ENCODE measurements at regions not wholly inside any gene's neighbourhood (a gene's known extent, or its start where the extent isn't known, plus 50 kb on each side); places are given as distances from the start of the nearest gene placed in this dataset.
A peak's percentile ranks its signal among the peaks of the same experiment; 100 is the strongest.

DNA sequence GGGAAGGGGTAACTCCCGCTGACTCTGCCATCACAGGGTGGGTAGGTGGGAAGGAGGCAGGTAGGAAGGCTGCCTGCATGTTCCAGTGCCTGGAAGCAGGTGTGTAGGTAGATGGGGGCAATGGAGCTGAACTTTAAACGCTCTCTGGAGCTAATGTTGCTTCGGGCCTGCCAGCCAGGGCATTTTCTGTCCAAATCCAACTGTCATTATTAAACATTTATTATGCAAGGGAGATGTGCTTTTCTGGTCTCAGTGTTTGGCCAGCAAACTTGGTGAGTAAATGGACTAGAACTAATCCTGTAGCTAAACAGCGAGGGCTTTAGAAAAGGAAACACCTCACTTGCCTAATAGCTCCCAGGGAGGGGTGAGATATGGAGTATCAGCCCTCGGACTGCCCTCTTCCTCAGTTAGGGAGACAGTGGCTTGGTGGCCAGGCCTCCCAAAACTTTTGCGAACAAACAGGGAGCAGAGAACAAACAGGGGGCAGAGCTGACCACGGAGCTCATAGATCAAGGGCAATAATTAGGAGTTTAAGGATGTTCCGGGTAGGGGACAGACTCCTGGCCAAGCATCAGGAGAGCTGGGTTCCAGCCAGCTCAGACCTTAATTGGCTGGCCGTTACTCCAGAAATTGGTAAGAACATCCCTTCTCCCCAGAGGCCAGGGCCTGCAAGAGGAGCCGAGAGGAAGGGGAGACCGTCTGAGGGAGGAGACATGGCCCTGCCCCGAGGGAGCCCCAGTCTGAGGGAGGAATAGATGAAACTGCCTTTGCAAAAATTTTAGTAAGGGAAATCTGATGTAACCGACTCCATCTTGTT, 131.1 kb downstream of the VEGFA start:
- 8% methylated on average over 13 of the region's 13 CpGs for WGBS (ENCODE audit: low lambda C conversion rate)
- ChIA-PET POLR2A (interaction anchor here (0.7 to 3.0 kb wide), 14 partner anchors 10 to 271 kb away, joined by 3 to 26 read pairs (median 3); partner anchors contain the start of gene VEGFA), CTCF (ENCODE audit: low intra/inter-chr PET ratio, low total read pairs) (no interaction called here)
- Histone ChIP-seq H3K4me2 (ENCODE audit: low read depth, low read length) (peak overlapping the region; percentile 84), H3K9ac (ENCODE audit: insufficient read depth, low read depth, low read length) (peak overlapping the region; percentile 13; the same call in 1 of the 2 replicates), H3K27ac (ENCODE audit: extremely low read length, insufficient read depth, low read length) (peak overlapping the region; percentile 54), H3K79me2 (ENCODE audit: insufficient read depth, low read length) (no peaks in the 10 kb centered on the region), H3K9me3 (ENCODE audit: low read length) (no peaks in the 10 kb centered on the region), H4K20me1 (ENCODE audit: insufficient read depth, low read length) (no peaks in the 10 kb centered on the region), H3K4me1 (ENCODE audit: insufficient read depth, low read length) (peaks cover 67% of the 10 kb centered on the region), H3K36me3 (replicated peaks in 1 of 2; ENCODE audit: control insufficient read depth in 1 of 2, insufficient read depth in 2 of 2, low read length in 2 of 2) (no peaks in the 10 kb centered on the region), H3K4me3 (replicated peaks in 1 of 3; ENCODE audit: insufficient read depth in 1 of 3, low read depth in 2 of 3, low read length in 3 of 3) (peak overlapping the region in 2 of 3 experiments; percentile 29 to 55; a peak in 4 of 6 replicates), H3K27me3 (ENCODE audit: control insufficient read depth in 1 of 2, insufficient read depth in 2 of 2, low read length in 2 of 2) (no peaks in the 10 kb centered on the region), H2AFZ (ENCODE audit: low read length) (peak overlapping the region; percentile 50)
- intact Hi-C loops (cut with micrococcal nuclease; ENCODE audit: unreplicated experiment) (no loop called here), in situ Hi-C loops (cut with HindIII; ENCODE audit: extremely low pct_ligation_motif_present, low pct_unique_long_range_greater_than_20kb) (no loop called here)
- no TSS peak for BruUV-seq (replicated peaks)
- ATAC-seq (peak; percentile 82), DNase-seq (ENCODE audit: low spot score) (peak; percentile 57), FAIRE-seq (peak; percentile 70)
- no peak for TF ChIP-seq ZNF335 (CRISPR knock-in tag; IDR thresholded peaks at IDR 0.05)
- TF ChIP-seq RFX3 (CRISPR knock-in tag; IDR thresholded peaks at IDR 0.05), result no peak
- TF ChIP-seq MTF2 (CRISPR knock-in tag; IDR thresholded peaks at IDR 0.05; ENCODE audit: borderline replicate concordance), result no peak
- no peak for TF ChIP-seq ZNF782 (CRISPR knock-in tag; IDR thresholded peaks at IDR 0.05; ENCODE audit: borderline replicate concordance)
- TF ChIP-seq NFE2 (CRISPR knock-in tag; IDR thresholded peaks at IDR 0.05), result no peak
- TF ChIP-seq, protein P1, sequence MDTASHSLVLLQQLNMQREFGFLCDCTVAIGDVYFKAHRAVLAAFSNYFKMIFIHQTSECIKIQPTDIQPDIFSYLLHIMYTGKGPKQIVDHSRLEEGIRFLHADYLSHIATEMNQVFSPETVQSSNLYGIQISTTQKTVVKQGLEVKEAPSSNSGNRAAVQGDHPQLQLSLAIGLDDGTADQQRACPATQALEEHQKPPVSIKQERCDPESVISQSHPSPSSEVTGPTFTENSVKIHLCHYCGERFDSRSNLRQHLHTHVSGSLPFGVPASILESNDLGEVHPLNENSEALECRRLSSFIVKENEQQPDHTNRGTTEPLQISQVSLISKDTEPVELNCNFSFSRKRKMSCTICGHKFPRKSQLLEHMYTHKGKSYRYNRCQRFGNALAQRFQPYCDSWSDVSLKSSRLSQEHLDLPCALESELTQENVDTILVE (CRISPR knock-in tag; IDR thresholded peaks at IDR 0.05), result no peak
- TF ChIP-seq HOXA3 (CRISPR knock-in tag; IDR thresholded peaks at IDR 0.05), result no peak; the same call in 1 of the 2 replicates
- no peak for TF ChIP-seq CREB1 (IDR thresholded peaks at IDR 0.05)
- no peak for TF ChIP-seq CREB1 (CRISPR knock-in tag; IDR thresholded peaks at IDR 0.05)
- TF ChIP-seq BORCS8-MEF2B (CRISPR knock-in tag; IDR thresholded peaks at IDR 0.05), result peak; percentile 51; the same call in 1 of the 2 replicates
- TF ChIP-seq CBX5 (CRISPR knock-in tag; IDR thresholded peaks at IDR 0.05; ENCODE audit: borderline replicate concordance), result 0 out of 2 replicates have a peak, but pooled peaks have one; percentile 15
- TF ChIP-seq CEBPB (IDR thresholded peaks at IDR 0.05; ENCODE audit: borderline replicate concordance, low read depth, low read length), result no peak
- TF ChIP-seq, protein P2, sequence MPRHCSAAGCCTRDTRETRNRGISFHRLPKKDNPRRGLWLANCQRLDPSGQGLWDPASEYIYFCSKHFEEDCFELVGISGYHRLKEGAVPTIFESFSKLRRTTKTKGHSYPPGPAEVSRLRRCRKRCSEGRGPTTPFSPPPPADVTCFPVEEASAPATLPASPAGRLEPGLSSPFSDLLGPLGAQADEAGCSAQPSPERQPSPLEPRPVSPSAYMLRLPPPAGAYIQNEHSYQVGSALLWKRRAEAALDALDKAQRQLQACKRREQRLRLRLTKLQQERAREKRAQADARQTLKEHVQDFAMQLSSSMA (CRISPR knock-in tag; IDR thresholded peaks at IDR 0.05), result 0 out of 2 replicates have a peak, but pooled peaks have one; percentile 54
- TF ChIP-seq, protein P3, sequence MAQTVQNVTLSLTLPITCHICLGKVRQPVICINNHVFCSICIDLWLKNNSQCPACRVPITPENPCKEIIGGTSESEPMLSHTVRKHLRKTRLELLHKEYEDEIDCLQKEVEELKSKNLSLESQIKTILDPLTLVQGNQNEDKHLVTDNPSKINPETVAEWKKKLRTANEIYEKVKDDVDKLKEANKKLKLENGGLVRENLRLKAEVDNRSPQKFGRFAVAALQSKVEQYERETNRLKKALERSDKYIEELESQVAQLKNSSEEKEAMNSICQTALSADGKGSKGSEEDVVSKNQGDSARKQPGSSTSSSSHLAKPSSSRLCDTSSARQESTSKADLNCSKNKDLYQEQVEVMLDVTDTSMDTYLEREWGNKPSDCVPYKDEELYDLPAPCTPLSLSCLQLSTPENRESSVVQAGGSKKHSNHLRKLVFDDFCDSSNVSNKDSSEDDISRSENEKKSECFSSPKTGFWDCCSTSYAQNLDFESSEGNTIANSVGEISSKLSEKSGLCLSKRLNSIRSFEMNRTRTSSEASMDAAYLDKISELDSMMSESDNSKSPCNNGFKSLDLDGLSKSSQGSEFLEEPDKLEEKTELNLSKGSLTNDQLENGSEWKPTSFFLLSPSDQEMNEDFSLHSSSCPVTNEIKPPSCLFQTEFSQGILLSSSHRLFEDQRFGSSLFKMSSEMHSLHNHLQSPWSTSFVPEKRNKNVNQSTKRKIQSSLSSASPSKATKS (CRISPR knock-in tag; IDR thresholded peaks at IDR 0.05), result no peak
- TF ChIP-seq ZSCAN31 (CRISPR knock-in tag; IDR thresholded peaks at IDR 0.05; ENCODE audit: low read depth), result no peak
- no peak for TF ChIP-seq SMARCE1 (IDR thresholded peaks at IDR 0.05; ENCODE audit: borderline replicate concordance)
- TF ChIP-seq, protein P4, sequence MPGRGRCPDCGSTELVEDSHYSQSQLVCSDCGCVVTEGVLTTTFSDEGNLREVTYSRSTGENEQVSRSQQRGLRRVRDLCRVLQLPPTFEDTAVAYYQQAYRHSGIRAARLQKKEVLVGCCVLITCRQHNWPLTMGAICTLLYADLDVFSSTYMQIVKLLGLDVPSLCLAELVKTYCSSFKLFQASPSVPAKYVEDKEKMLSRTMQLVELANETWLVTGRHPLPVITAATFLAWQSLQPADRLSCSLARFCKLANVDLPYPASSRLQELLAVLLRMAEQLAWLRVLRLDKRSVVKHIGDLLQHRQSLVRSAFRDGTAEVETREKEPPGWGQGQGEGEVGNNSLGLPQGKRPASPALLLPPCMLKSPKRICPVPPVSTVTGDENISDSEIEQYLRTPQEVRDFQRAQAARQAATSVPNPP (CRISPR knock-in tag; IDR thresholded peaks at IDR 0.05), result no peak
- TF ChIP-seq ZNF207 (IDR thresholded peaks at IDR 0.05; ENCODE audit: borderline replicate concordance), result no peak
- 0 out of 2 replicates have a peak, but pooled peaks have one; percentile 20 for TF ChIP-seq MTA1 (CRISPR knock-in tag; IDR thresholded peaks at IDR 0.05; ENCODE audit: borderline replicate concordance)
- TF ChIP-seq ARNT2 (CRISPR knock-in tag; IDR thresholded peaks at IDR 0.05; ENCODE audit: low read depth), result no peak
- TF ChIP-seq ZNF30 (CRISPR knock-in tag; IDR thresholded peaks at IDR 0.05), result no peak
